C4-2B (cell line): ENCODE measurements at regions not wholly inside any gene's neighbourhood (a gene's known extent, or its start where the extent isn't known, plus 50 kb on each side); places are given as distances from the start of the nearest gene placed in this dataset.

ENCODE experiments used
- ZFX ChIP-seq: fragments of 450-650 bp; IDR thresholded peaks from 2 replicates; pipeline ENCODE4 v1.6.1; 2017
- TF ChIP-seq, protein P1 (sequence below): fragments of 450-650 bp; conservative IDR thresholded peaks from 2 replicates; pipeline ENCODE4 v1.5.1; 2017; ENCODE audit warnings: mild to moderate bottlenecking

DNA sequence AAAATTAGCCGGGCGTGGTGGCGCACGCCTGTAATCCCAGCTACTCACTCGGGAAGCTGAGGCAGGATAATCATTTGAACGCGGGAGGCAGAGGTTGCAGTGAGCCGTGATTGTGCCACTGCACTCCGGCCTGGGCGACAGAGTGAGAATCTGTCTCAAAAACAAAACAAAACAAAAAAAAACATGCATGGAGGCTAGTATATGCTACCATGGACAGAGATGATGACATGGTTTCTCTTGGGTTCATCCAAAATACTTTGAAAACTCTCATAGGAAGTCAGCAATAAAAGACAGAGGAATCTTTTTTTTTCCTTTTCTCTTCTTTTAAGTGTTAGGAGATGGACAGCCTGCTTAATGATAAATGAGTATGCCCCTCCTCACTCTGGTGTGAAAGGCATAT is 137.7 kb upstream of the MB21D2 start:
- TF ChIP-seq, protein P1, sequence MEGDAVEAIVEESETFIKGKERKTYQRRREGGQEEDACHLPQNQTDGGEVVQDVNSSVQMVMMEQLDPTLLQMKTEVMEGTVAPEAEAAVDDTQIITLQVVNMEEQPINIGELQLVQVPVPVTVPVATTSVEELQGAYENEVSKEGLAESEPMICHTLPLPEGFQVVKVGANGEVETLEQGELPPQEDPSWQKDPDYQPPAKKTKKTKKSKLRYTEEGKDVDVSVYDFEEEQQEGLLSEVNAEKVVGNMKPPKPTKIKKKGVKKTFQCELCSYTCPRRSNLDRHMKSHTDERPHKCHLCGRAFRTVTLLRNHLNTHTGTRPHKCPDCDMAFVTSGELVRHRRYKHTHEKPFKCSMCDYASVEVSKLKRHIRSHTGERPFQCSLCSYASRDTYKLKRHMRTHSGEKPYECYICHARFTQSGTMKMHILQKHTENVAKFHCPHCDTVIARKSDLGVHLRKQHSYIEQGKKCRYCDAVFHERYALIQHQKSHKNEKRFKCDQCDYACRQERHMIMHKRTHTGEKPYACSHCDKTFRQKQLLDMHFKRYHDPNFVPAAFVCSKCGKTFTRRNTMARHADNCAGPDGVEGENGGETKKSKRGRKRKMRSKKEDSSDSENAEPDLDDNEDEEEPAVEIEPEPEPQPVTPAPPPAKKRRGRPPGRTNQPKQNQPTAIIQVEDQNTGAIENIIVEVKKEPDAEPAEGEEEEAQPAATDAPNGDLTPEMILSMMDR, result no peak
- no peak for TF ChIP-seq ZFX
